ENCODE measurements at regions not wholly inside any gene's neighbourhood (a gene's known extent, or its start where the extent isn't known, plus 50 kb on each side); places are given as distances from the start of the nearest gene placed in this dataset.

- no peak overlapping the region for H3K9ac ChIP-seq (ENCODE audit: insufficient read depth in 1 of 2, low read depth in 2 of 2, low read length in 2 of 2)
- H3K4me2 ChIP-seq (ENCODE audit: insufficient read depth, low read length) = no peak overlapping the region
- no peak overlapping the region for H3K27ac ChIP-seq (ENCODE audit: extremely low read depth, low read depth, low read length)
- no peaks in the 10 kb centered on the region for H3K79me2 ChIP-seq (ENCODE audit: control insufficient read depth, insufficient read depth, low read length)
- peaks cover 18 to 23% of the 10 kb centered on the region in 2 experiments for H3K27me3 ChIP-seq (ENCODE audit: control insufficient read depth in 2 of 2, insufficient read depth in 2 of 2, low read length in 2 of 2)
- 6% methylated on average over 2 of the region's 2 CpGs for WGBS (ENCODE audit: insufficient coverage, low coverage, missing lambda C conversion rate)
- intact Hi-C loops (cut with micrococcal nuclease) (no loop called here), in situ Hi-C loops (cut with MboI) (no loop called here)
- no peaks in the 10 kb centered on the region; the same call in 1 of the 2 replicates for H4K20me1 ChIP-seq (replicated peaks; ENCODE audit: control insufficient read depth, insufficient read depth, low read length)
- ChIA-PET POLR2A (interaction anchor here (1.7 kb wide), 1 partner anchor 10 kb away, joined by 3 read pairs; no protein-coding TSS in a partner anchor), CTCF (ENCODE audit: low intra/inter-chr PET ratio) (interaction anchor here (0.5 kb wide), 1 partner anchor 90 kb away, joined by 3 read pairs; no protein-coding TSS in a partner anchor)
- H3K9me3 ChIP-seq (replicated peaks; ENCODE audit: control insufficient read depth, insufficient read depth, low read depth, low read length) = no peaks in the 10 kb centered on the region
- TF ChIP-seq ZNF121 (CRISPR knock-in tag; conservative IDR thresholded peaks at IDR 0.05) = no peak
- no peak for TF ChIP-seq CEBPG (CRISPR knock-in tag; IDR thresholded peaks at IDR 0.05)
- TF ChIP-seq CEBPG (tag; conservative IDR thresholded peaks at IDR 0.05 in 1 of 2, IDR thresholded peaks at IDR 0.05 in 1 of 2) = no peak
- no peak for TF ChIP-seq CAMTA2 (CRISPR knock-in tag; conservative IDR thresholded peaks at IDR 0.05)
- TF ChIP-seq ZFX (CRISPR knock-in tag; IDR thresholded peaks at IDR 0.05) = no peak
- no peak for TF ChIP-seq ZBED1 (IDR thresholded peaks at IDR 0.05)
- no peak for TF ChIP-seq ZNF316 (IDR thresholded peaks at IDR 0.05)
- no peak for TF ChIP-seq RBM17 (IDR thresholded peaks at IDR 0.05; ENCODE audit: borderline replicate concordance, low read depth, low read length)
- ATAC-seq = no peak
- no peak for DNase-seq (ENCODE audit: extremely low read depth in 1 of 4, low spot score in 3 of 4)
- H3K4me3 ChIP-seq = no peak overlapping the region
- no peak for FAIRE-seq
- no peaks in the 10 kb centered on the region for H3K36me3 ChIP-seq (ENCODE audit: control insufficient read depth, insufficient read depth, low read length)
- no peaks in the 10 kb centered on the region for H3K4me1 ChIP-seq (replicated peaks in 1 of 2; ENCODE audit: control insufficient read depth in 2 of 2, insufficient read depth in 2 of 2, low read length in 2 of 2)
- H2AFZ ChIP-seq (ENCODE audit: low read depth, low read length) = no peak overlapping the region
- no TSS peak for BruUV-seq (replicated peaks)
- H3K9me1 ChIP-seq (ENCODE audit: control insufficient read depth, insufficient read depth, low read length) = no peaks in the 10 kb centered on the region
Observed at GRCh38 chr1:38466487-38466886, 393.1 kb downstream of the RRAGC start.

GRCh38 chr1:38465460-38465859 lies 394.1 kb downstream of the RRAGC start:
- no peaks in the 10 kb centered on the region for H3K36me3 ChIP-seq (ENCODE audit: control insufficient read depth, insufficient read depth, low read length)
- no peaks in the 10 kb centered on the region for H3K79me2 ChIP-seq (ENCODE audit: control insufficient read depth, insufficient read depth, low read length)
- ATAC-seq = no peak
- H3K4me2 ChIP-seq (ENCODE audit: insufficient read depth, low read length) = no peak overlapping the region
- no peaks in the 10 kb centered on the region for H3K9me3 ChIP-seq (replicated peaks; ENCODE audit: control insufficient read depth, insufficient read depth, low read depth, low read length)
- CTCF ChIA-PET (ENCODE audit: low intra/inter-chr PET ratio) = no interaction called here
- H3K9ac ChIP-seq (ENCODE audit: insufficient read depth in 1 of 2, low read depth in 2 of 2, low read length in 2 of 2) = no peak overlapping the region
- no peak for DNase-seq (ENCODE audit: extremely low read depth in 1 of 4, low spot score in 3 of 4)
- H4K20me1 ChIP-seq (replicated peaks; ENCODE audit: control insufficient read depth, insufficient read depth, low read length) = no peaks in the 10 kb centered on the region; the same call in 1 of the 2 replicates
- POLR2A ChIA-PET = interaction anchor here (0.6 kb wide), 2 partner anchors 299 to 1963 kb away, joined by 3 read pairs; no protein-coding TSS in a partner anchor
- in situ Hi-C loops (cut with MboI) = no loop called here
- no peaks in the 10 kb centered on the region for H3K4me1 ChIP-seq (replicated peaks in 1 of 2; ENCODE audit: control insufficient read depth in 2 of 2, insufficient read depth in 2 of 2, low read length in 2 of 2)
- no peak overlapping the region for H2AFZ ChIP-seq (ENCODE audit: low read depth, low read length)
- peaks cover 18 to 23% of the 10 kb centered on the region in 2 experiments for H3K27me3 ChIP-seq (ENCODE audit: control insufficient read depth in 2 of 2, insufficient read depth in 2 of 2, low read length in 2 of 2)
- intact Hi-C loops (cut with micrococcal nuclease) = no loop called here
- no TSS peak for BruUV-seq (replicated peaks)
- no peak overlapping the region for H3K4me3 ChIP-seq
- FAIRE-seq = no peak
- H3K9me1 ChIP-seq (ENCODE audit: control insufficient read depth, insufficient read depth, low read length) = no peaks in the 10 kb centered on the region
- no peak overlapping the region for H3K27ac ChIP-seq (ENCODE audit: extremely low read depth, low read depth, low read length)
- 5% methylated on average over 4 of the region's 4 CpGs for WGBS (ENCODE audit: insufficient coverage, low coverage, missing lambda C conversion rate)
- TF ChIP-seq RNF219 (CRISPR knock-in tag; IDR thresholded peaks at IDR 0.05) (no peak), TCF7 (IDR thresholded peaks at IDR 0.05; ENCODE audit: borderline replicate concordance) (no peak), NCOA4 (IDR thresholded peaks at IDR 0.05; ENCODE audit: partially characterized antibody) (no peak), RBM15 (IDR thresholded peaks at IDR 0.05; ENCODE audit: insufficient read depth, low read length) (no peak), RBM17 (IDR thresholded peaks at IDR 0.05; ENCODE audit: borderline replicate concordance, low read depth, low read length) (no peak), NCOA2 (IDR thresholded peaks at IDR 0.05; ENCODE audit: partially characterized antibody in 2 of 2) (no peak), CBX3 (IDR thresholded peaks at IDR 0.05; ENCODE audit: borderline replicate concordance in 1 of 2, low read length in 2 of 2) (no peak)

Measured in K562 (cell line).